CD4-positive, alpha-beta memory T cell (primary cell): ENCODE measurements at regions not wholly inside any gene's neighbourhood (a gene's known extent, or its start where the extent isn't known, plus 50 kb on each side); places are given as distances from the start of the nearest gene placed in this dataset.

Experiments
- CTCF ChIA-PET: fragments of 350-600 bp; sonication (Branson Sonifier 250); formaldehyde crosslinking; loops from one replicate; lab custom pipeline; 2021; ENCODE audit warnings: inconsistent platforms; ENCODE audit not compliant: partially characterized antibody; lab: Charles Lee
- POLR2A ChIA-PET: fragments of 350-600 bp; sonication (Branson Sonifier 250); formaldehyde crosslinking; loops from one replicate; lab custom pipeline; 2021; ENCODE audit not compliant: partially characterized antibody; lab: Charles Lee
- DNase-seq, 5 donors: peaks; one replicate each; pipeline versions ENCODE4 v3.0.0 to v3.0.0-alpha.2; 2020 to 2022; ENCODE audit warnings: mixed read lengths in 1 of 5
- H3K27ac ChIP-seq: one replicate; pipeline ENCODE4 v1.7.0; 2013; ENCODE audit warnings: low read depth, low read length
- H3K27me3 ChIP-seq: 2 replicates; pipeline ENCODE4 v1.7.0; 2013; ENCODE audit warnings: mild to moderate bottlenecking, low read length, moderate library complexity; ENCODE audit not compliant: insufficient read depth
- H3K36me3 ChIP-seq: 2 replicates; pipeline ENCODE4 v1.7.0; 2013; ENCODE audit warnings: mild to moderate bottlenecking, low read length, moderate library complexity; ENCODE audit not compliant: insufficient read depth
- H3K4me1 ChIP-seq: 2 replicates; pipeline ENCODE4 v1.7.0; 2013; ENCODE audit warnings: mild to moderate bottlenecking, low read length, moderate library complexity; ENCODE audit not compliant: insufficient read depth
- H3K4me3 ChIP-seq, 2 donors: one replicate each; pipeline ENCODE4 v1.7.0; 2013; ENCODE audit warnings: low read length in 2 of 2, mild to moderate bottlenecking in 1 of 2
- H3K9me3 ChIP-seq, 2 donors: one replicate each; pipeline ENCODE4 v1.7.0; 2013; ENCODE audit warnings: low read length in 2 of 2, control low read depth in 1 of 2; ENCODE audit not compliant: control insufficient read depth in 1 of 2
- H3K27ac Mint-ChIP-seq, 7 donors: one replicate each; pipeline ENCODE4 v1.8.0; 2020 to 2021; ENCODE audit warnings: mixed read lengths in 7 of 7, mild to moderate bottlenecking in 6 of 7, inconsistent platforms in 3 of 7, moderate library complexity in 3 of 7
- H3K27me3 Mint-ChIP-seq, 2 donors: one replicate each; pipeline ENCODE4 v1.8.0; 2020 to 2021; ENCODE audit warnings: mixed read lengths in 2 of 2
- H3K36me3 Mint-ChIP-seq, 2 donors: one replicate each; pipeline ENCODE4 v1.8.0; 2020 to 2021; ENCODE audit warnings: mixed read lengths in 2 of 2, inconsistent platforms in 1 of 2, mild to moderate bottlenecking in 1 of 2
- H3K4me1 Mint-ChIP-seq, 4 donors: one replicate each; pipeline ENCODE4 v1.8.0; 2020 to 2021; ENCODE audit warnings: mixed read lengths in 4 of 4, mild to moderate bottlenecking in 1 of 4
- H3K4me3 Mint-ChIP-seq, 8 donors: one replicate each; pipeline ENCODE4 v1.8.0; 2020 to 2021; ENCODE audit warnings: mixed read lengths in 8 of 8, mild to moderate bottlenecking in 7 of 8, moderate library complexity in 6 of 8, inconsistent platforms in 3 of 8
- H3K9me3 Mint-ChIP-seq, 8 donors: one replicate each; pipeline ENCODE4 v1.8.0; 2020 to 2021; ENCODE audit warnings: mixed read lengths in 8 of 8, mild to moderate bottlenecking in 5 of 8, inconsistent platforms in 3 of 8, moderate library complexity in 1 of 8
- intact Hi-C: fragments of 100-400 bp; cut with micrococcal nuclease; formaldehyde crosslinking; loops from one replicate; pipeline ENCODE4 v1.15.1; 2023

- H3K27ac Mint-ChIP-seq, result peak overlapping the region in 3 of 7 donors; percentile 6 to 49 (median 42)
- no peaks in the 10 kb centered on the region for H3K4me1 ChIP-seq
- H3K27ac ChIP-seq, result no peak overlapping the region
- H3K36me3 ChIP-seq, result no peaks in the 10 kb centered on the region
- DNase-seq, result no peak
- peaks cover 9 to 11% (median 10%) of the 10 kb centered on the region in 4 donors for H3K4me1 Mint-ChIP-seq
- peaks cover 0 to 1% of the 10 kb centered on the region in 2 donors for H3K27me3 Mint-ChIP-seq
- H3K9me3 Mint-ChIP-seq, result no peaks in the 10 kb centered on the region
- intact Hi-C loops, result no loop called here
- H3K36me3 Mint-ChIP-seq, result no peaks in the 10 kb centered on the region
- POLR2A ChIA-PET, result no interaction called here
- H3K27me3 ChIP-seq, result no peaks in the 10 kb centered on the region
- no peak overlapping the region for H3K4me3 Mint-ChIP-seq
- H3K4me3 ChIP-seq, result no peak overlapping the region
- H3K9me3 ChIP-seq, result no peaks in the 10 kb centered on the region
- CTCF ChIA-PET, result interaction anchor here (1.0 to 1.1 kb wide), 2 partner anchors 27 to 35 kb away, joined by 3 to 4 read pairs; no protein-coding TSS in a partner anchor
These were observed 68.1 kb downstream of the EOMES start for GRCh38 chr3:27653803-27654558.

- no peaks in the 10 kb centered on the region for H3K36me3 ChIP-seq
- Mint-ChIP-seq H3K9me3 (no peaks in the 10 kb centered on the region), H3K36me3 (no peaks in the 10 kb centered on the region), H3K4me1 (no peaks in the 10 kb centered on the region), H3K27ac (no peak overlapping the region), H3K4me3 (no peak overlapping the region), H3K27me3 (peaks cover 0 to 1% of the 10 kb centered on the region in 2 donors)
- DNase-seq, result no peak
- no peaks in the 10 kb centered on the region for H3K9me3 ChIP-seq
- CTCF ChIA-PET, result interaction anchor here (2.3 kb wide), 1 partner anchor 9 kb away, joined by 7 read pairs; no protein-coding TSS in a partner anchor
- no peak overlapping the region for H3K27ac ChIP-seq
- H3K4me1 ChIP-seq, result no peaks in the 10 kb centered on the region
- intact Hi-C loops, result no loop called here
- no peaks in the 10 kb centered on the region for H3K27me3 ChIP-seq
- POLR2A ChIA-PET, result no interaction called here
- H3K4me3 ChIP-seq, result no peak overlapping the region
These were observed 72.8 kb downstream of the EOMES start for GRCh38 chr3:27649277-27649676.

- no peak overlapping the region for H3K4me3 Mint-ChIP-seq
- ChIA-PET POLR2A (no interaction called here), CTCF (interaction anchor here (1.3 to 2.5 kb wide), 2 partner anchors 11 to 180 kb away, joined by 4 to 10 read pairs; no protein-coding TSS in a partner anchor)
These were observed 75.2 kb downstream of the EOMES start for GRCh38 chr3:27646896-27647295.

GRCh38 chr3:27644941-27645340 lies 77.2 kb downstream of the EOMES start:
- Histone ChIP-seq H3K4me1 (peaks cover 6% of the 10 kb centered on the region), H3K9me3 (no peaks in the 10 kb centered on the region), H3K27me3 (no peaks in the 10 kb centered on the region), H3K27ac (no peak overlapping the region), H3K4me3 (no peak overlapping the region), H3K36me3 (no peaks in the 10 kb centered on the region)
- Mint-ChIP-seq H3K9me3 (no peaks in the 10 kb centered on the region), H3K4me3 (no peak overlapping the region), H3K27me3 (no peaks in the 10 kb centered on the region), H3K36me3 (no peaks in the 10 kb centered on the region), H3K4me1 (peaks cover 3 to 8% (median 4%) of the 10 kb centered on the region in 4 donors), H3K27ac (no peak overlapping the region)
- intact Hi-C loops, result no loop called here
- DNase-seq, result no peak
- POLR2A ChIA-PET, result no interaction called here
- CTCF ChIA-PET, result interaction anchor here (2.5 kb wide), 1 partner anchor 13 kb away, joined by 10 read pairs; no protein-coding TSS in a partner anchor

More at GRCh38 chr3:27646896-27647295, 75.2 kb downstream of the EOMES start:
- Mint-ChIP-seq H3K36me3 (no peaks in the 10 kb centered on the region), H3K4me1 (no peaks in the 10 kb centered on the region), H3K27ac (no peak overlapping the region), H3K27me3 (no peaks in the 10 kb centered on the region), H3K9me3 (no peaks in the 10 kb centered on the region)
- no peaks in the 10 kb centered on the region for H3K4me1 ChIP-seq
- no peak for DNase-seq
- no peaks in the 10 kb centered on the region for H3K36me3 ChIP-seq
- H3K4me3 ChIP-seq, result no peak overlapping the region
- no peak overlapping the region for H3K27ac ChIP-seq
- intact Hi-C loops, result no loop called here
- no peaks in the 10 kb centered on the region for H3K27me3 ChIP-seq
- no peaks in the 10 kb centered on the region for H3K9me3 ChIP-seq

- Mint-ChIP-seq H3K9me3 (no peaks in the 10 kb centered on the region), H3K4me3 (no peak overlapping the region), H3K27me3 (no peaks in the 10 kb centered on the region), H3K36me3 (no peaks in the 10 kb centered on the region), H3K27ac (no peak overlapping the region), H3K4me1 (peaks cover 13 to 20% (median 15%) of the 10 kb centered on the region in 4 donors)
- intact Hi-C loops, result no loop called here
- DNase-seq, result no peak
- no peaks in the 10 kb centered on the region for H3K9me3 ChIP-seq
- ChIA-PET CTCF (interaction anchor here (0.9 kb wide), 1 partner anchor 10 kb away, joined by 3 read pairs; no protein-coding TSS in a partner anchor), POLR2A (no interaction called here)
- no peaks in the 10 kb centered on the region for H3K36me3 ChIP-seq
- H3K27ac ChIP-seq, result no peak overlapping the region
- no peaks in the 10 kb centered on the region for H3K27me3 ChIP-seq
- H3K4me3 ChIP-seq, result no peak overlapping the region
- H3K4me1 ChIP-seq, result peaks cover 22% of the 10 kb centered on the region
These were observed 78.8 kb downstream of the EOMES start for GRCh38 chr3:27643355-27643754.

GRCh38 chr3:27642796-27643195 lies 79.3 kb downstream of the EOMES start:
- H3K9me3 Mint-ChIP-seq, result no peaks in the 10 kb centered on the region
- Histone ChIP-seq H3K9me3 (no peaks in the 10 kb centered on the region), H3K27me3 (no peaks in the 10 kb centered on the region), H3K4me1 (peaks cover 22% of the 10 kb centered on the region), H3K36me3 (no peaks in the 10 kb centered on the region), H3K4me3 (no peak overlapping the region), H3K27ac (no peak overlapping the region)
- no peaks in the 10 kb centered on the region for H3K27me3 Mint-ChIP-seq
- peaks cover 13 to 22% (median 17%) of the 10 kb centered on the region in 4 donors for H3K4me1 Mint-ChIP-seq
- CTCF ChIA-PET, result interaction anchor here (0.9 kb wide), 1 partner anchor 10 kb away, joined by 3 read pairs; no protein-coding TSS in a partner anchor
- no peak overlapping the region for H3K4me3 Mint-ChIP-seq
- no peaks in the 10 kb centered on the region for H3K36me3 Mint-ChIP-seq
- peak overlapping the region in 2 of 7 donors; percentile 3 to 21 for H3K27ac Mint-ChIP-seq
- POLR2A ChIA-PET, result no interaction called here
- intact Hi-C loops, result no loop called here
- DNase-seq, result no peak

GRCh38 chr3:27641888-27642601 lies 80.1 kb downstream of the EOMES start:
- Histone ChIP-seq H3K9me3 (no peaks in the 10 kb centered on the region), H3K4me3 (no peak overlapping the region), H3K4me1 (peaks cover 22% of the 10 kb centered on the region), H3K27me3 (no peaks in the 10 kb centered on the region), H3K36me3 (no peaks in the 10 kb centered on the region), H3K27ac (no peak overlapping the region)
- Mint-ChIP-seq H3K27me3 (no peaks in the 10 kb centered on the region), H3K36me3 (no peaks in the 10 kb centered on the region), H3K4me1 (peaks cover 13 to 23% (median 17%) of the 10 kb centered on the region in 4 donors), H3K27ac (no peak overlapping the region), H3K4me3 (no peak overlapping the region), H3K9me3 (no peaks in the 10 kb centered on the region)
- ChIA-PET POLR2A (no interaction called here), CTCF (interaction anchor here (1.5 kb wide), 1 partner anchor 10 kb away, joined by 3 read pairs; no protein-coding TSS in a partner anchor)
- intact Hi-C loops, result no loop called here
- DNase-seq, result no peak
